H9 (cell line): ENCODE measurements at regions not wholly inside any gene's neighbourhood (a gene's known extent, or its start where the extent isn't known, plus 50 kb on each side); places are given as distances from the start of the nearest gene placed in this dataset.

Source experiments
- DNase-seq: peaks from one replicate; pipeline ENCODE4 v3.0.0-alpha.2; 2017
- H2AFZ ChIP-seq: one replicate; pipeline ENCODE4 v1.6.1; 2013; ENCODE audit warnings: mild to moderate bottlenecking, low read length, control low read depth, moderate library complexity
- H2AK5ac ChIP-seq: 2 replicates; pipeline ENCODE4 v1.6.1; 2013; ENCODE audit warnings: low read length, control low read depth, mixed read lengths; ENCODE audit not compliant: insufficient read length
- H2BK120ac ChIP-seq: one replicate; pipeline ENCODE4 v1.6.1; 2013; ENCODE audit warnings: low read depth, mild to moderate bottlenecking, low read length, control low read depth, inconsistent platforms; ENCODE audit not compliant: poor library complexity, severe bottlenecking
- H2BK12ac ChIP-seq: 2 replicates; pipeline ENCODE4 v1.6.1; 2013; ENCODE audit warnings: low read length, control low read depth, mixed read lengths, low read depth; ENCODE audit not compliant: insufficient read length
- H2BK15ac ChIP-seq: 2 replicates; pipeline ENCODE4 v1.6.1; 2013; ENCODE audit warnings: low read depth, low read length, control low read depth
- H2BK20ac ChIP-seq: one replicate; pipeline ENCODE4 v1.6.1; 2013; ENCODE audit warnings: low read depth, mild to moderate bottlenecking, low read length, control low read depth, inconsistent platforms; ENCODE audit not compliant: poor library complexity, severe bottlenecking
- H2BK5ac ChIP-seq: 2 replicates; pipeline ENCODE4 v1.6.1; 2013; ENCODE audit warnings: low read length, control low read depth, mixed read lengths; ENCODE audit not compliant: insufficient read length
- H3K14ac ChIP-seq: 2 replicates; pipeline ENCODE4 v1.6.1; 2013; ENCODE audit warnings: low read length, control low read depth; ENCODE audit not compliant: insufficient read depth
- H3K18ac ChIP-seq: 2 replicates; pipeline ENCODE4 v1.6.1; 2013; ENCODE audit warnings: low read depth, mild to moderate bottlenecking, mixed read lengths, low read length, control low read depth; ENCODE audit not compliant: insufficient read length
- H3K23ac ChIP-seq: 2 replicates; pipeline ENCODE4 v1.6.1; 2013; ENCODE audit warnings: low read length, control low read depth, mixed read lengths, low read depth; ENCODE audit not compliant: insufficient read length
- H3K23me2 ChIP-seq: 2 replicates; pipeline ENCODE4 v1.6.1; 2013; ENCODE audit warnings: low read depth, mild to moderate bottlenecking, mixed read lengths, low read length, control low read depth; ENCODE audit not compliant: insufficient read length, poor library complexity, severe bottlenecking
- H3K27ac ChIP-seq: 2 replicates; pipeline ENCODE4 v1.5.1; 2013; ENCODE audit warnings: low read length, control low read depth, mixed read lengths, low read depth; ENCODE audit not compliant: insufficient read length
- H3K27me3 ChIP-seq: 2 replicates; pipeline ENCODE4 v1.6.1; 2013; ENCODE audit warnings: low read length, control low read depth, inconsistent platforms; ENCODE audit not compliant: insufficient read depth
- H3K4ac ChIP-seq: 2 replicates; pipeline ENCODE4 v1.6.1; 2013; ENCODE audit warnings: low read depth, mild to moderate bottlenecking, control low read depth, inconsistent platforms, low read length, moderate library complexity
- H3K4me1 ChIP-seq: 2 replicates; pipeline ENCODE4 v1.6.1; 2013; ENCODE audit warnings: low read length, control low read depth, inconsistent platforms; ENCODE audit not compliant: insufficient read depth
- H3K4me2 ChIP-seq: 2 replicates; pipeline ENCODE4 v1.6.1; 2013; ENCODE audit warnings: low read length, control low read depth, mixed read lengths; ENCODE audit not compliant: insufficient read length, insufficient read depth
- H3K56ac ChIP-seq: 2 replicates; pipeline ENCODE4 v1.6.1; 2013; ENCODE audit warnings: low read depth, mild to moderate bottlenecking, mixed read lengths, low read length, control low read depth; ENCODE audit not compliant: insufficient read length
- H3K79me1 ChIP-seq: 2 replicates; pipeline ENCODE4 v1.6.1; 2013; ENCODE audit warnings: low read depth, mild to moderate bottlenecking, moderate library complexity, low read length, control low read depth, inconsistent platforms; ENCODE audit not compliant: insufficient read depth, poor library complexity, severe bottlenecking
- H3K79me2 ChIP-seq: 2 replicates; pipeline ENCODE4 v1.6.1; 2013; ENCODE audit warnings: low read length, control low read depth, inconsistent platforms; ENCODE audit not compliant: insufficient read depth
- H3K9ac ChIP-seq: 2 replicates; pipeline ENCODE4 v1.6.1; 2013; ENCODE audit warnings: low read length, control low read depth, mixed read lengths; ENCODE audit not compliant: insufficient read length; ENCODE audit errors: extremely low read depth
- H3K9me3 ChIP-seq: one replicate; pipeline ENCODE4 v1.6.1; 2013; ENCODE audit warnings: low read depth, low read length, inconsistent platforms; ENCODE audit not compliant: control insufficient read depth
- H3T11ph ChIP-seq: one replicate; pipeline ENCODE4 v1.6.1; 2013; ENCODE audit warnings: mild to moderate bottlenecking, low read length, control low read depth, inconsistent platforms
- H4K20me1 ChIP-seq: one replicate; pipeline ENCODE4 v1.6.1; 2013; ENCODE audit not compliant: control insufficient read depth, insufficient read length, insufficient read depth
- H4K5ac ChIP-seq: 2 replicates; pipeline ENCODE4 v1.6.1; 2013; ENCODE audit warnings: low read depth, mild to moderate bottlenecking, mixed read lengths, low read length, control low read depth; ENCODE audit not compliant: insufficient read length
- H4K8ac ChIP-seq: replicated peaks from 2 replicates; pipeline ENCODE4 v1.6.1; 2013; ENCODE audit warnings: low read length, control low read depth, mixed read lengths, low read depth; ENCODE audit not compliant: insufficient read length
- H4K91ac ChIP-seq: 2 replicates; pipeline ENCODE4 v1.6.1; 2013; ENCODE audit warnings: low read depth, mild to moderate bottlenecking, moderate library complexity, mixed read lengths, low read length, control low read depth; ENCODE audit not compliant: insufficient read length
- H3K27ac Mint-ChIP-seq, 3 experiments: 2 replicates in 2 of 3; 3 replicates in 1 of 3; pipeline ENCODE4 v1.8.0; 2020 to 2021; ENCODE audit warnings: mixed read lengths in 3 of 3, mild to moderate bottlenecking in 1 of 3, moderate library complexity in 1 of 3
- H3K27me3 Mint-ChIP-seq: 2 replicates; pipeline ENCODE4 v1.8.0; 2021; ENCODE audit warnings: low read depth, mild to moderate bottlenecking, moderate library complexity, mixed read lengths
- H3K36me3 Mint-ChIP-seq, 3 experiments: 2 replicates in 2 of 3; 3 replicates in 1 of 3; pipeline ENCODE4 v1.8.0; 2020 to 2021; ENCODE audit warnings: low read depth in 3 of 3, mixed read lengths in 3 of 3; ENCODE audit not compliant: insufficient read depth in 1 of 3
- H3K4me1 Mint-ChIP-seq, 2 experiments: 2 replicates each; pipeline ENCODE4 v1.8.0; 2020; ENCODE audit warnings: mixed read lengths in 2 of 2
- H3K4me3 Mint-ChIP-seq, 2 experiments: 2 replicates in 1 of 2; 3 replicates in 1 of 2; pipeline ENCODE4 v1.8.0; 2020 to 2021; ENCODE audit warnings: mild to moderate bottlenecking in 2 of 2, mixed read lengths in 2 of 2, moderate library complexity in 1 of 2
- H3K9me3 Mint-ChIP-seq, 2 experiments: 2 replicates in 1 of 2; 3 replicates in 1 of 2; pipeline ENCODE4 v1.8.0; 2020; ENCODE audit warnings: mild to moderate bottlenecking in 2 of 2, mixed read lengths in 2 of 2, moderate library complexity in 1 of 2
- CTCF ChIP-seq: fragments of 200-600 bp; sonication (generic); conservative IDR thresholded peaks from 3 replicates; pipeline ENCODE4 v1.8.0; 2021; ENCODE audit warnings: antibody characterized with exemption, mild to moderate bottlenecking
- WGBS: extraction: QIAGEN DNeasy Blood & Tissue Kit; methylation state at CpG from one replicate; pipeline ENCODE4 v1.1.7; 2013; ENCODE audit warnings: missing lambda C conversion rate, low lambda C conversion rate, mixed read lengths; ENCODE audit not compliant: insufficient read length; ENCODE audit errors: extremely low coverage; 5-methylcytosine and 5-hydroxymethylcytosine counted together

- Histone ChIP-seq H2BK12ac (no peak overlapping the region), H3K14ac (no peak overlapping the region), H4K8ac (no peak overlapping the region), H3K9me3 (no peaks in the 10 kb centered on the region), H3K4me1 (no peaks in the 10 kb centered on the region), H3K27me3 (no peaks in the 10 kb centered on the region), H3K79me2 (no peaks in the 10 kb centered on the region), H2BK20ac (no peak overlapping the region), H2BK5ac (no peak overlapping the region), H3K27ac (no peak overlapping the region), H3K9ac (no peak overlapping the region), H4K5ac (no peak overlapping the region), H3K56ac (no peak overlapping the region), H2BK15ac (no peak overlapping the region), H3T11ph (no peak overlapping the region), H2AK5ac (no peak overlapping the region), H3K4ac (no peak overlapping the region), H3K23ac (no peak overlapping the region), H3K18ac (no peak overlapping the region), H3K23me2 (no peaks in the 10 kb centered on the region), H2BK120ac (no peak overlapping the region), H4K91ac (no peak overlapping the region), H2AFZ (no peak overlapping the region), H3K4me2 (no peak overlapping the region), H4K20me1 (no peaks in the 10 kb centered on the region), H3K79me1 (no peaks in the 10 kb centered on the region)
- TF ChIP-seq CTCF: no peak
- no CpG with 5 or more reads among the region's 19 CpGs for WGBS
- H3K4me3 Mint-ChIP-seq: no peak overlapping the region
- H3K36me3 Mint-ChIP-seq: no peaks in the 10 kb centered on the region
- H3K9me3 Mint-ChIP-seq: no peaks in the 10 kb centered on the region; a peak in 1 of 5 replicates
- no peak overlapping the region for H3K27ac Mint-ChIP-seq
- peaks cover 0 to 4% of the 10 kb centered on the region in 2 experiments; a peak in 2 of 4 replicates for H3K4me1 Mint-ChIP-seq
- peaks cover 11% of the 10 kb centered on the region for H3K27me3 Mint-ChIP-seq
- peak; percentile 59 for DNase-seq
These were observed 159.6 kb downstream of the IRX2 start for GRCh38 chr5:2591777-2592453.
